Smooth muscle cell (in vitro differentiated cells): ENCODE measurements at regions not wholly inside any gene's neighbourhood (a gene's known extent, or its start where the extent isn't known, plus 50 kb on each side); places are given as distances from the start of the nearest gene placed in this dataset.

Source experiments
- DNase-seq: peaks from one replicate; lab custom pipeline; 2025; ENCODE audit not compliant: unreplicated experiment; lab: John Stamatoyannopoulos, UW
- H2AFZ ChIP-seq: fragments of 200-600 bp; sonication (generic); 2 replicates; pipeline ENCODE4 v1.6.0; 2016; ENCODE audit warnings: antibody characterized with exemption, low read depth, mild to moderate bottlenecking
- H3F3A ChIP-seq: fragments of 200-600 bp; sonication (generic); 2 replicates; pipeline ENCODE4 v1.6.0; 2017; ENCODE audit warnings: antibody characterized with exemption, low read depth
- H3K27ac ChIP-seq: fragments of 200-600 bp; sonication (generic); 2 replicates; pipeline ENCODE4 v1.5.1; 2016; ENCODE audit warnings: low read depth, mild to moderate bottlenecking
- H3K27me3 ChIP-seq: fragments of 200-600 bp; sonication (generic); 2 replicates; pipeline ENCODE4 v1.6.1; 2016; ENCODE audit warnings: low read depth, mild to moderate bottlenecking
- H3K36me3 ChIP-seq: fragments of 200-600 bp; sonication (generic); 2 replicates; pipeline ENCODE4 v1.5.1; 2016; ENCODE audit warnings: low read depth
- H3K4me1 ChIP-seq: fragments of 200-600 bp; sonication (generic); 2 replicates; pipeline ENCODE4 v1.5.1; 2016; ENCODE audit warnings: low read depth
- H3K4me2 ChIP-seq: fragments of 200-600 bp; sonication (generic); 2 replicates; pipeline ENCODE4 v1.6.0; 2016; ENCODE audit warnings: mild to moderate bottlenecking
- H3K4me3 ChIP-seq: fragments of 200-600 bp; sonication (generic); 2 replicates; pipeline ENCODE4 v1.5.1; 2016; ENCODE audit warnings: mild to moderate bottlenecking
- H3K79me2 ChIP-seq: fragments of 200-600 bp; sonication (generic); 2 replicates; pipeline ENCODE4 v1.6.0; 2016; ENCODE audit warnings: low read depth, mild to moderate bottlenecking
- H3K9ac ChIP-seq: fragments of 200-600 bp; sonication (generic); 2 replicates; pipeline ENCODE4 v1.6.0; 2016; ENCODE audit warnings: low read depth
- H3K9me3 ChIP-seq: fragments of 200-600 bp; sonication (generic); replicated peaks from 2 replicates; pipeline ENCODE4 v1.5.1; 2016; ENCODE audit warnings: low read depth
- H4K20me1 ChIP-seq: fragments of 200-600 bp; sonication (generic); 2 replicates; pipeline ENCODE4 v1.6.0; 2016; ENCODE audit warnings: low read depth
- CTCF ChIP-seq: fragments of 200-600 bp; sonication (generic); IDR thresholded peaks from 2 replicates; pipeline ENCODE4 v1.5.1; 2017; ENCODE audit warnings: borderline replicate concordance, mild to moderate bottlenecking, antibody characterized with exemption; ENCODE audit not compliant: insufficient read depth, poor library complexity, severe bottlenecking
- WGBS: methylation state at CpG from one replicate; pipeline ENCODE4 v1.1.7; 2016; ENCODE audit warnings: low lambda C conversion rate; 5-methylcytosine and 5-hydroxymethylcytosine counted together

DNA sequence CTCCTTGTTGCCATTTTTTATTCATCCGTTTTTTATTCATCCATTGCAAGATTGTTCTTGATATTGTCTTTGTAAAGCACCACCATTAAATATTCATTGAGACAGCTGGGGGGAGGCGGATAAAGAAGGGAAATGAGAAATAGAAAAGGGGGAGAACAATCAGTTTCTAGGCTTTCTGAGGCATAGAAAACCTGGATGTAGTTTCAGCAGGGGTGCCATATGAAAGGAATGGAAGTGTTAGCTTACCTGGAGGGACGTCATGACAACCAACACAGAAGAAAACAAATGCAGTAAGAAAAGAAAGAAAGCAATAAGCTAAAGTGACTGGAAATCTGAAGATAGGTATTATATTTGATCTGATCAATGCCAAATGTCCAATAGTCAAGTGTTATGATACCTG lies 276.1 kb downstream of the GASK1B start:
- no peak for TF ChIP-seq CTCF
- no peak overlapping the region for H2AFZ ChIP-seq
- 78% methylated on average over 3 of the region's 3 CpGs for WGBS

GRCh38 chr4:157895205-157895604 lies 277.6 kb downstream of the GASK1B start:
- H3F3A ChIP-seq: no peaks in the 10 kb centered on the region
- H3K9me3 ChIP-seq: no peaks in the 10 kb centered on the region
- no peaks in the 10 kb centered on the region for H3K27me3 ChIP-seq
- H3K79me2 ChIP-seq: no peaks in the 10 kb centered on the region
- no peak for TF ChIP-seq CTCF
- H3K4me1 ChIP-seq: no peaks in the 10 kb centered on the region
- H3K4me2 ChIP-seq: no peak overlapping the region
- H3K27ac ChIP-seq: no peak overlapping the region
- no peaks in the 10 kb centered on the region for H3K36me3 ChIP-seq
- no peak for DNase-seq
- H3K4me3 ChIP-seq: no peak overlapping the region
- 76% methylated on average over 4 of the region's 4 CpGs for WGBS
- no peak overlapping the region for H3K9ac ChIP-seq
- no peaks in the 10 kb centered on the region for H4K20me1 ChIP-seq
- no peak overlapping the region for H2AFZ ChIP-seq

More for the DNA sequence above, 276.1 kb downstream of the GASK1B start:
- Histone ChIP-seq H3K4me1 (no peaks in the 10 kb centered on the region), H3K79me2 (no peaks in the 10 kb centered on the region), H3F3A (no peaks in the 10 kb centered on the region), H4K20me1 (no peaks in the 10 kb centered on the region), H3K36me3 (no peaks in the 10 kb centered on the region), H3K9me3 (no peaks in the 10 kb centered on the region), H3K9ac (no peak overlapping the region), H3K27me3 (no peaks in the 10 kb centered on the region), H3K4me2 (no peak overlapping the region), H3K4me3 (no peak overlapping the region), H3K27ac (no peak overlapping the region)
- no peak for DNase-seq

DNA sequence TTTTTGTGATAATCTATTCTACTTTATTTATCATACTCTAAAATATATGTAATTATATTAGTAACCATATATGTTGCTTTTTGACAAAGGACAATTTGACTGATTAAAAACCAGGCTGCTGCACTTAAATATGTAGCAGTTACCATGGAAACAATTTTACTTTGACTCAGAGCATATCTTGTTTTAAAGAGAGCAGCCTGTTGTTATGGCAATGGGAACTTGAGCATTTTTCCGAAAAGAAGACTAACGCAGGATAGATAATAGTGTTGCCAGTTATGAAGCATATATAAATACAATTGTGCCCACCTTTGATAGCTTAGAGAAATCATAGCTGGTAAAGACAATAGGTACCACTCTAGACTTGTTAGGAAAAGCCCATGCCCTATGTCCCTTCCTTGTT lies 283.0 kb downstream of the GASK1B start:
- H3K9ac ChIP-seq: no peak overlapping the region
- H3K27ac ChIP-seq: no peak overlapping the region
- H3K4me2 ChIP-seq: no peak overlapping the region
- no peak for DNase-seq
- 83% methylated on average over 2 of the region's 2 CpGs for WGBS
- TF ChIP-seq CTCF: no peak
- no peaks in the 10 kb centered on the region for H3K27me3 ChIP-seq
- H3K9me3 ChIP-seq: no peaks in the 10 kb centered on the region
- H4K20me1 ChIP-seq: no peaks in the 10 kb centered on the region
- H3F3A ChIP-seq: no peaks in the 10 kb centered on the region
- no peaks in the 10 kb centered on the region for H3K79me2 ChIP-seq
- H3K4me3 ChIP-seq: no peak overlapping the region
- H2AFZ ChIP-seq: no peak overlapping the region
- no peaks in the 10 kb centered on the region for H3K36me3 ChIP-seq
- H3K4me1 ChIP-seq: no peaks in the 10 kb centered on the region

- WGBS: 87% methylated on average over 4 of the region's 4 CpGs
These were observed 284.5 kb downstream of the GASK1B start for GRCh38 chr4:157888281-157888680.

More at GRCh38 chr4:157888281-157888680, 284.5 kb downstream of the GASK1B start:
- Histone ChIP-seq H3K79me2 (no peaks in the 10 kb centered on the region), H3K9me3 (no peaks in the 10 kb centered on the region), H3F3A (no peaks in the 10 kb centered on the region), H3K4me2 (no peak overlapping the region), H2AFZ (no peak overlapping the region), H3K27me3 (no peaks in the 10 kb centered on the region), H3K4me1 (no peaks in the 10 kb centered on the region), H3K4me3 (no peak overlapping the region), H3K36me3 (no peaks in the 10 kb centered on the region), H4K20me1 (no peaks in the 10 kb centered on the region), H3K27ac (no peak overlapping the region), H3K9ac (no peak overlapping the region)
- DNase-seq: no peak
- TF ChIP-seq CTCF: no peak
